Caco-2 (cell line): ENCODE measurements at regions not wholly inside any gene's neighbourhood (a gene's known extent, or its start where the extent isn't known, plus 50 kb on each side); places are given as distances from the start of the nearest gene placed in this dataset.

Source experiments
- BruUV-seq: library from RNA; stranded (reverse); fragments of 400-500 nt; replicated peaks from 2 replicates; lab custom pipeline; 2021; lab: Mats Ljungman, UMichigan
- CTCF ChIA-PET: fragments of 300-600 bp; sonication (Branson Sonifier 250); formaldehyde crosslinking; loops from one replicate; lab custom pipeline; 2022; ENCODE audit warnings: antibody characterized with exemption; lab: Charles Lee
- POLR2A ChIA-PET: fragments of 300-600 bp; sonication (Branson Sonifier 250); formaldehyde crosslinking; loops from one replicate; lab custom pipeline; 2022; ENCODE audit warnings: antibody characterized with exemption; lab: Charles Lee
- DNase-seq, 2 experiments: peaks; one replicate each; pipeline versions ENCODE4 v3.0.0 to v3.0.0-alpha.2; 2020 to 2022
- H3K27me3 ChIP-seq: replicated peaks from 2 replicates; pipeline ENCODE4 v1.6.0; 2011; ENCODE audit warnings: low read length; ENCODE audit not compliant: control insufficient read depth, insufficient read depth
- H3K36me3 ChIP-seq: 2 replicates; pipeline ENCODE4 v1.5.1; 2011; ENCODE audit warnings: low read length; ENCODE audit not compliant: control insufficient read depth, insufficient read depth
- H3K4me1 ChIP-seq: fragments of 250-450 bp; sonication (Bioruptor Pico); 2 replicates; pipeline ENCODE4 v1.5.1; 2020; ENCODE audit warnings: mild to moderate bottlenecking
- H3K4me3 ChIP-seq: 2 replicates; pipeline ENCODE4 v1.5.1; 2011; ENCODE audit warnings: low read depth, mild to moderate bottlenecking, control low read depth, low read length
- H3K9me3 ChIP-seq: fragments of 250-450 bp; sonication (Bioruptor Pico); 2 replicates; pipeline ENCODE4 v1.5.1; 2020; ENCODE audit warnings: mild to moderate bottlenecking, moderate library complexity
- H3K27ac Mint-ChIP-seq: one replicate; pipeline ENCODE4 v1.8.0; 2022; ENCODE audit warnings: mixed read lengths; ENCODE audit not compliant: unreplicated experiment
- H3K27me3 Mint-ChIP-seq: one replicate; pipeline ENCODE4 v1.8.0; 2022; ENCODE audit warnings: mixed read lengths; ENCODE audit not compliant: insufficient read depth, unreplicated experiment
- H3K36me3 Mint-ChIP-seq: one replicate; pipeline ENCODE4 v1.8.0; 2022; ENCODE audit warnings: mild to moderate bottlenecking, mixed read lengths; ENCODE audit not compliant: insufficient read depth, unreplicated experiment
- H3K4me1 Mint-ChIP-seq: one replicate; pipeline ENCODE4 v1.8.0; 2022; ENCODE audit warnings: low read depth, mixed read lengths; ENCODE audit not compliant: unreplicated experiment
- H3K4me3 Mint-ChIP-seq: one replicate; pipeline ENCODE4 v1.8.0; 2022; ENCODE audit warnings: mild to moderate bottlenecking, moderate library complexity, mixed read lengths; ENCODE audit not compliant: unreplicated experiment
- H3K9me3 Mint-ChIP-seq: one replicate; pipeline ENCODE4 v1.8.0; 2022; ENCODE audit warnings: mixed read lengths; ENCODE audit not compliant: unreplicated experiment
- intact Hi-C: fragments of 100-400 bp; cut with micrococcal nuclease; formaldehyde crosslinking; loops from one replicate; pipeline ENCODE4 v1.10.0; 2022; ENCODE audit not compliant: unreplicated experiment
- TF ChIP-seq, protein P1 (sequence below), 2 experiments: fragments of 200-600 bp in 1 of 2; IDR thresholded peaks; 1 replicate in 1 of 2; 2 replicates in 1 of 2; pipeline versions ENCODE4 v1.5.1 to v1.8.0; 2011 to 2022; ENCODE audit warnings: antibody characterized with exemption in 1 of 2, control low read depth in 1 of 2, inconsistent platforms in 1 of 2, low read depth in 1 of 2, low read length in 1 of 2, mild to moderate bottlenecking in 1 of 2, moderate library complexity in 1 of 2; ENCODE audit not compliant: insufficient read depth in 1 of 2, severe bottlenecking in 1 of 2, unreplicated experiment in 1 of 2

DNA sequence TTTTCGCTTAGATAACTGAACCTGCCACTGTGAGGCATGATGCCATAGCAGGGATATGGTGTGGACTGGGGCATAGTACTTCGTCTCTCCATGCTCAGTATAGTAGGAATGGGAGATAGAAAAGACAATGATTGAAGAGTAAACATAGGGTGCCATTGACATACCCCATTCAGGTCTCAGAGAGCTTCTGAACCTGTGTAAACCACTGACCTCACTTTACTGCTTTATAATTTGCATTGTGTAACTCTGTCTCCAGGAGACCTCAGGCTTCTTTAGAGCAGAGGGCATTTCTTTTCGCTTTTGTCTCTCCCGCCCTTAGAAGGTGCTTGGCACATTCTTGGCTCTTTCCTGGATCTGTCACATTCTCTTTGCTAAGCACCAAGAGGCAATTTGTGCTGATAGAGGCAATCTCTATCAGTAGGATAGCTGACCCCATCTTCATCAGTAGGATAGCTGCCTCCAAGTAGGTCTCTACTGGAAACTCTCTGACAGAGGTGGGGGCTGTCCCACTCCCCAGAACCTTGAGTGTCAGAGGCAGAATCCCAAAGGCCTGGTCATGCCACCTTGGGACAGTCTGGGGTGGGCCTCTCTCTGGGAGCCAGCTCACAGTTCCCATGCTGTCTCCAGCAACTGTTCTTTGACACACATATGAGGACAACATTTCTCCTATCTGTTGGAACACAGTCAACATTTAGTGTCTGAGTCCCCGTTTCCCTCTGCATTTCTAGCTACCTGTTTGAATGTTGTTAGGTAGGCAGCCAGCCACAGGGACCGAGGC is 181.9 kb downstream of the UTP18 start:
- H3K4me3 ChIP-seq = no peak overlapping the region
- POLR2A ChIA-PET = no interaction called here
- intact Hi-C loops = no loop called here
- H3K27me3 ChIP-seq = no peaks in the 10 kb centered on the region
- Mint-ChIP-seq H3K9me3 (no peaks in the 10 kb centered on the region), H3K27ac (no peak overlapping the region), H3K36me3 (no peaks in the 10 kb centered on the region), H3K27me3 (no peaks in the 10 kb centered on the region), H3K4me1 (no peaks in the 10 kb centered on the region), H3K4me3 (no peak overlapping the region)
- CTCF ChIA-PET = interaction anchor here (2.1 kb wide), 1 partner anchor 19 kb away, joined by 4 read pairs; no protein-coding TSS in a partner anchor
- H3K4me1 ChIP-seq = no peaks in the 10 kb centered on the region
- no peak for DNase-seq
- no peaks in the 10 kb centered on the region for H3K36me3 ChIP-seq
- H3K9me3 ChIP-seq = no peaks in the 10 kb centered on the region
- TF ChIP-seq, protein P1, sequence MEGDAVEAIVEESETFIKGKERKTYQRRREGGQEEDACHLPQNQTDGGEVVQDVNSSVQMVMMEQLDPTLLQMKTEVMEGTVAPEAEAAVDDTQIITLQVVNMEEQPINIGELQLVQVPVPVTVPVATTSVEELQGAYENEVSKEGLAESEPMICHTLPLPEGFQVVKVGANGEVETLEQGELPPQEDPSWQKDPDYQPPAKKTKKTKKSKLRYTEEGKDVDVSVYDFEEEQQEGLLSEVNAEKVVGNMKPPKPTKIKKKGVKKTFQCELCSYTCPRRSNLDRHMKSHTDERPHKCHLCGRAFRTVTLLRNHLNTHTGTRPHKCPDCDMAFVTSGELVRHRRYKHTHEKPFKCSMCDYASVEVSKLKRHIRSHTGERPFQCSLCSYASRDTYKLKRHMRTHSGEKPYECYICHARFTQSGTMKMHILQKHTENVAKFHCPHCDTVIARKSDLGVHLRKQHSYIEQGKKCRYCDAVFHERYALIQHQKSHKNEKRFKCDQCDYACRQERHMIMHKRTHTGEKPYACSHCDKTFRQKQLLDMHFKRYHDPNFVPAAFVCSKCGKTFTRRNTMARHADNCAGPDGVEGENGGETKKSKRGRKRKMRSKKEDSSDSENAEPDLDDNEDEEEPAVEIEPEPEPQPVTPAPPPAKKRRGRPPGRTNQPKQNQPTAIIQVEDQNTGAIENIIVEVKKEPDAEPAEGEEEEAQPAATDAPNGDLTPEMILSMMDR (IDR thresholded peaks at IDR 0.05; ENCODE audit: insufficient read depth in 1 of 2, low read depth in 1 of 2, low read length in 1 of 2, severe bottlenecking in 1 of 2, unreplicated experiment in 1 of 2) = no peak
- no TSS peak for BruUV-seq

DNA sequence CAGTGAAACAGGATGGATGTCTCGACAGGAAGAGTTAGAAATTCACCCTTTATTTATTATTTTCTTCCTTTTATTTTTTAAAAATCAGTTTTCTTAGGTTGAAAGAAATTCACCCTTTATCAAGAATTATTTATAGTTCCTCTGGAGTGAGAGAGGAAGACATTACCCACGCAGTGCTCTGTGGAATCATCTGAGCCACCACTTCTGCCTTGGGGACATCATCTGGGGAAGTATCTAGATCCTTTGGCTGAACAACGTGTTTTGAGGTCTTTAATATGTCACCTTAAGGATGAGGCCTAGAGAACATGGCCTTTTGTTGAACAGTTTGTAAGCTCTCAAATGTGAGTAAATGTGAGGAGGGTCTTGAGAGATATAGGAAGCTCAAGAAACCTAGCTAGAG is 183.3 kb downstream of the UTP18 start:
- CTCF ChIA-PET = no interaction called here

DNA sequence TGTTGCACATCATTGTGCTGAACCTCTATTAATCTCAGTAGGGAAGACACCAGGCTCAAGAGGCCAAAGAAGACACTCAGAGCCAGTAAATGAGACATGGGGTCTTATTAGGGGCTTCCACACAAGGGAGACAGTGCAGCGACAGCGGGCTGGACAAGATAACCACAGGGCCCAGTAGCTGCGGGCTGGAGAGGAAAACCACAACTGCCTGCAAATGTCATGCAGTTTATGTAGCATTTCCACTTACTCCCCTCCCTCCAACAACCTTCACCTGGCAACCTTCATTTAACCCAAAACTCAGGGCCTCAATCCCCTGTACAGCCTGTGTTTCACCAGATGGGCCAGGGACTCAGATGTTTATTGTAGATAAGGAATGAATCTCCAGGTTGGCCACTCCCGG is 185.6 kb downstream of the UTP18 start:
- Mint-ChIP-seq H3K27ac (no peak overlapping the region), H3K4me3 (no peak overlapping the region), H3K27me3 (peaks cover 11% of the 10 kb centered on the region), H3K9me3 (peaks cover 9% of the 10 kb centered on the region), H3K4me1 (no peaks in the 10 kb centered on the region), H3K36me3 (no peaks in the 10 kb centered on the region)
- Histone ChIP-seq H3K9me3 (no peaks in the 10 kb centered on the region), H3K27me3 (no peaks in the 10 kb centered on the region), H3K4me1 (no peaks in the 10 kb centered on the region), H3K4me3 (no peak overlapping the region), H3K36me3 (no peaks in the 10 kb centered on the region)
- DNase-seq = peak in 1 of 2 experiments; percentile 17
- POLR2A ChIA-PET = no interaction called here
- intact Hi-C loops = no loop called here
- BruUV-seq = no TSS peak
- TF ChIP-seq, protein P1 (IDR thresholded peaks at IDR 0.05; ENCODE audit: insufficient read depth in 1 of 2, low read depth in 1 of 2, low read length in 1 of 2, severe bottlenecking in 1 of 2, unreplicated experiment in 1 of 2) = no peak
- CTCF ChIA-PET = interaction anchor here (1.0 to 1.6 kb wide), 2 partner anchors 11 to 16 kb away, joined by 3 read pairs; no protein-coding TSS in a partner anchor

More for the DNA sequence above, 183.3 kb downstream of the UTP18 start:
- POLR2A ChIA-PET = no interaction called here
- Histone ChIP-seq H3K27me3 (no peaks in the 10 kb centered on the region), H3K36me3 (no peaks in the 10 kb centered on the region), H3K4me3 (no peak overlapping the region), H3K4me1 (no peaks in the 10 kb centered on the region), H3K9me3 (no peaks in the 10 kb centered on the region)
- TF ChIP-seq, protein P1 (IDR thresholded peaks at IDR 0.05; ENCODE audit: insufficient read depth in 1 of 2, low read depth in 1 of 2, low read length in 1 of 2, severe bottlenecking in 1 of 2, unreplicated experiment in 1 of 2) = no peak
- H3K4me1 Mint-ChIP-seq = no peaks in the 10 kb centered on the region
- DNase-seq = no peak
- H3K27me3 Mint-ChIP-seq = peaks cover 4% of the 10 kb centered on the region
- peaks cover 9% of the 10 kb centered on the region for H3K9me3 Mint-ChIP-seq
- no peaks in the 10 kb centered on the region for H3K36me3 Mint-ChIP-seq
- H3K27ac Mint-ChIP-seq = no peak overlapping the region
- BruUV-seq = no TSS peak
- no peak overlapping the region for H3K4me3 Mint-ChIP-seq
- intact Hi-C loops = no loop called here
